IMR-90 (cell line): ENCODE measurements at regions not wholly inside any gene's neighbourhood (a gene's known extent, or its start where the extent isn't known, plus 50 kb on each side); places are given as distances from the start of the nearest gene placed in this dataset.

ENCODE experiments used
- ATAC-seq: fragments of 200-7000 bp; cut with Tn5 transposase; 2 replicates; pipeline ENCODE4 v1.9.1; 2020; ENCODE audit warnings: low read depth, mild to moderate bottlenecking, moderate library complexity
- BruUV-seq: library from RNA; stranded (reverse); fragments of 400-500 nt; replicated peaks from 2 replicates; lab custom pipeline; 2021; lab: Mats Ljungman, UMichigan
- CTCF ChIA-PET: fragments of 300-600 bp; formaldehyde crosslinking; extraction: SDS; loops from one replicate; lab custom pipeline; 2021; ENCODE audit warnings: antibody characterized with exemption; lab: Yijun Ruan, JAX
- POLR2A ChIA-PET: fragments of 300-600 bp; sonication (Branson Sonifier 250); formaldehyde crosslinking; loops from one replicate; lab custom pipeline; 2022; ENCODE audit warnings: antibody characterized with exemption; ENCODE audit not compliant: unreplicated experiment; lab: Charles Lee
- DNase-seq: peaks from one replicate; pipeline ENCODE4 v3.0.0; 2013
- H2AFZ ChIP-seq: replicated peaks from 2 replicates; pipeline ENCODE3; 2013; ENCODE audit warnings: low read length, mild to moderate bottlenecking; ENCODE audit not compliant: poor library complexity
- H2AK5ac ChIP-seq: 2 replicates; pipeline ENCODE4 v1.6.1; 2013; ENCODE audit warnings: low read depth, low read length, inconsistent platforms
- H2AK9ac ChIP-seq: replicated peaks from 2 replicates; pipeline ENCODE3; 2013; ENCODE audit warnings: mild to moderate bottlenecking, low read depth, low read length, moderate library complexity; ENCODE audit not compliant: poor library complexity
- H2BK120ac ChIP-seq: 2 replicates; pipeline ENCODE4 v1.6.1; 2013; ENCODE audit warnings: low read depth, low read length, inconsistent platforms
- H2BK15ac ChIP-seq: 3 replicates; pipeline ENCODE4 v1.6.1; 2013; ENCODE audit warnings: low read depth, low read length, inconsistent platforms
- H2BK20ac ChIP-seq: 2 replicates; pipeline ENCODE4 v1.6.1; 2013; ENCODE audit warnings: low read depth, mild to moderate bottlenecking, inconsistent platforms, low read length, moderate library complexity
- H2BK5ac ChIP-seq: 2 replicates; pipeline ENCODE4 v1.6.1; 2013; ENCODE audit warnings: mild to moderate bottlenecking, low read depth, low read length, inconsistent platforms; ENCODE audit not compliant: poor library complexity, severe bottlenecking
- H3K14ac ChIP-seq: replicated peaks from 2 replicates; pipeline ENCODE4 v1.6.1; 2013; ENCODE audit warnings: low read depth, low read length, inconsistent platforms
- H3K18ac ChIP-seq: 2 replicates; pipeline ENCODE4 v1.6.1; 2013; ENCODE audit warnings: low read depth, low read length, control low read depth
- H3K23ac ChIP-seq: 2 replicates; pipeline ENCODE4 v1.6.1; 2013; ENCODE audit warnings: low read depth, low read length, inconsistent platforms
- H3K27ac ChIP-seq: 2 replicates; pipeline ENCODE4 v1.5.1; 2013; ENCODE audit warnings: mild to moderate bottlenecking, control low read depth, low read length; ENCODE audit not compliant: insufficient read depth
- H3K27me3 ChIP-seq: 2 replicates; pipeline ENCODE4 v1.6.1; 2013; ENCODE audit warnings: low read length; ENCODE audit not compliant: control insufficient read depth, insufficient read depth
- H3K36me3 ChIP-seq: 2 replicates; pipeline ENCODE4 v1.6.1; 2013; ENCODE audit warnings: low read length, mixed read lengths; ENCODE audit not compliant: control insufficient read depth, insufficient read depth
- H3K4ac ChIP-seq: 2 replicates; pipeline ENCODE4 v1.6.1; 2013; ENCODE audit warnings: low read depth, low read length, inconsistent platforms
- H3K4me1 ChIP-seq: 2 replicates; pipeline ENCODE4 v1.6.1; 2013; ENCODE audit warnings: low read length, mixed read lengths; ENCODE audit not compliant: control insufficient read depth, insufficient read depth
- H3K4me2 ChIP-seq: 2 replicates; pipeline ENCODE4 v1.6.1; 2013; ENCODE audit warnings: low read depth, mild to moderate bottlenecking, control low read depth, low read length, moderate library complexity
- H3K4me3 ChIP-seq: 2 replicates; pipeline ENCODE4 v1.5.1; 2013; ENCODE audit warnings: low read depth, mild to moderate bottlenecking, control low read depth, low read length, moderate library complexity; ENCODE audit not compliant: insufficient read depth
- H3K56ac ChIP-seq: 2 replicates; pipeline ENCODE4 v1.6.1; 2013; ENCODE audit warnings: low read length, inconsistent platforms; ENCODE audit not compliant: insufficient read depth; ENCODE audit errors: extremely low read depth
- H3K79me1 ChIP-seq, 2 experiments: 2 replicates each; pipeline ENCODE4 v1.6.1; 2013; ENCODE audit warnings: low read length in 2 of 2, inconsistent platforms in 1 of 2, low read depth in 1 of 2
- H3K9ac ChIP-seq: 2 replicates; pipeline ENCODE4 v1.6.1; 2013; ENCODE audit warnings: low read depth, low read length, control low read depth
- H3K9me1 ChIP-seq: 2 replicates; pipeline ENCODE4 v1.6.1; 2013; ENCODE audit warnings: low read length, inconsistent platforms; ENCODE audit not compliant: insufficient read depth
- H3K9me3 ChIP-seq: 2 replicates; pipeline ENCODE4 v1.6.1; 2013; ENCODE audit warnings: low read length; ENCODE audit not compliant: control insufficient read depth, insufficient read depth
- H4K20me1 ChIP-seq: 2 replicates; pipeline ENCODE4 v1.6.1; 2013; ENCODE audit warnings: low read length, inconsistent platforms; ENCODE audit not compliant: insufficient read depth
- H4K5ac ChIP-seq: 2 replicates; pipeline ENCODE4 v1.6.1; 2013; ENCODE audit warnings: mild to moderate bottlenecking, low read depth, low read length, control low read depth
- H4K8ac ChIP-seq, 2 experiments: 2 replicates each; pipeline ENCODE4 v1.6.1; 2013; ENCODE audit warnings: low read depth in 2 of 2, low read length in 2 of 2, control low read depth in 1 of 2, inconsistent platforms in 1 of 2
- H4K91ac ChIP-seq: 2 replicates; pipeline ENCODE4 v1.6.1; 2013; ENCODE audit warnings: low read depth, low read length, inconsistent platforms; ENCODE audit not compliant: insufficient read depth
- POLR2A ChIP-seq: IDR thresholded peaks from 2 replicates; pipeline ENCODE4 v1.6.1; 2012; ENCODE audit warnings: mild to moderate bottlenecking, low read depth, low read length
- USF2 ChIP-seq: fragments of 150-350 bp; IDR thresholded peaks from 2 replicates; pipeline ENCODE4 v1.6.1; 2017; ENCODE audit warnings: mild to moderate bottlenecking, antibody characterized with exemption, low read length, low read depth
- dilution Hi-C: fragments of 300-500 bp; cut with HindIII; formaldehyde crosslinking; loops from one replicate; pipeline ENCODE4 v1.14.3; 2018; ENCODE audit warnings: low sequenced_read_pairs; ENCODE audit not compliant: unreplicated experiment
- in situ Hi-C: fragments of 300-500 bp; cut with MboI; formaldehyde crosslinking; loops from 3 replicates; pipeline ENCODE4 v1.14.3; 2019; ENCODE audit warnings: low sequenced_read_pairs, inconsistent platforms, mixed read lengths
- intact Hi-C: fragments of 100-400 bp; cut with micrococcal nuclease; formaldehyde crosslinking; loops from 2 replicates; pipeline ENCODE4 v1.10.0; 2022

- intact Hi-C loops: no loop called here
- Histone ChIP-seq H3K36me3 (no peaks in the 10 kb centered on the region), H2BK20ac (no peak overlapping the region), H2BK15ac (no peak overlapping the region), H3K9ac (no peak overlapping the region), H2AK5ac (no peak overlapping the region), H2BK120ac (no peak overlapping the region), H4K5ac (no peak overlapping the region), H3K4me3 (no peak overlapping the region), H4K20me1 (no peaks in the 10 kb centered on the region), H3K14ac (no peak overlapping the region), H3K79me1 (no peaks in the 10 kb centered on the region), H2AFZ (no peak overlapping the region), H3K4ac (no peak overlapping the region), H2BK5ac (no peak overlapping the region), H3K4me1 (no peaks in the 10 kb centered on the region), H3K23ac (no peak overlapping the region), H2AK9ac (no peak overlapping the region), H3K18ac (no peak overlapping the region), H3K56ac (no peak overlapping the region), H4K91ac (no peak overlapping the region), H4K8ac (no peak overlapping the region), H3K27me3 (no peaks in the 10 kb centered on the region), H3K4me2 (no peak overlapping the region), H3K9me3 (peaks cover 5% of the 10 kb centered on the region; the same call in 1 of the 2 replicates), H3K9me1 (no peaks in the 10 kb centered on the region), H3K27ac (no peak overlapping the region)
- BruUV-seq: no TSS peak
- dilution Hi-C loops: no loop called here
- TF ChIP-seq USF2 (no peak), POLR2A (no peak)
- in situ Hi-C loops: no loop called here
- ATAC-seq (no peak), DNase-seq (no peak)
- ChIA-PET CTCF (no interaction called here), POLR2A (no interaction called here)
Measured at GRCh38 chr6:51241376-51241775, 422.7 kb downstream of the TFAP2B start.
